Activated T-cell treated with anti-CD3 and anti-CD28 coated beads, Interleukin-2, amount 50 U/mL, for 24 hours (primary cell): ENCODE measurements at regions not wholly inside any gene's neighbourhood (a gene's known extent, or its start where the extent isn't known, plus 50 kb on each side); places are given as distances from the start of the nearest gene placed in this dataset.

Source experiments
- DNase-seq: peaks from one replicate; pipeline ENCODE4 v3.0.0-alpha.2; 2020
- H3K27ac Mint-ChIP-seq: 2 replicates; pipeline ENCODE4 v1.8.0; 2020; ENCODE audit warnings: mild to moderate bottlenecking, mixed read lengths
- H3K27me3 Mint-ChIP-seq: 2 replicates; pipeline ENCODE4 v1.8.0; 2020; ENCODE audit warnings: mixed read lengths
- H3K36me3 Mint-ChIP-seq: 2 replicates; pipeline ENCODE4 v1.8.0; 2020; ENCODE audit warnings: low read depth, mixed read lengths
- H3K4me1 Mint-ChIP-seq: 2 replicates; pipeline ENCODE4 v1.8.0; 2020; ENCODE audit warnings: low read depth, mixed read lengths
- H3K4me3 Mint-ChIP-seq: 2 replicates; pipeline ENCODE4 v1.8.0; 2020; ENCODE audit warnings: mild to moderate bottlenecking, moderate library complexity, mixed read lengths
- H3K9me3 Mint-ChIP-seq: 2 replicates; pipeline ENCODE4 v1.8.0; 2020; ENCODE audit warnings: mixed read lengths

GRCh38 chr2:156383798-156384197 is 51.3 kb upstream of the NR4A2 start:
- no peaks in the 10 kb centered on the region for H3K27me3 Mint-ChIP-seq
- H3K4me3 Mint-ChIP-seq: no peak overlapping the region
- DNase-seq: no peak
- no peak overlapping the region for H3K27ac Mint-ChIP-seq
- peaks cover 51% of the 10 kb centered on the region for H3K4me1 Mint-ChIP-seq
- H3K9me3 Mint-ChIP-seq: no peaks in the 10 kb centered on the region
- no peaks in the 10 kb centered on the region for H3K36me3 Mint-ChIP-seq

DNA sequence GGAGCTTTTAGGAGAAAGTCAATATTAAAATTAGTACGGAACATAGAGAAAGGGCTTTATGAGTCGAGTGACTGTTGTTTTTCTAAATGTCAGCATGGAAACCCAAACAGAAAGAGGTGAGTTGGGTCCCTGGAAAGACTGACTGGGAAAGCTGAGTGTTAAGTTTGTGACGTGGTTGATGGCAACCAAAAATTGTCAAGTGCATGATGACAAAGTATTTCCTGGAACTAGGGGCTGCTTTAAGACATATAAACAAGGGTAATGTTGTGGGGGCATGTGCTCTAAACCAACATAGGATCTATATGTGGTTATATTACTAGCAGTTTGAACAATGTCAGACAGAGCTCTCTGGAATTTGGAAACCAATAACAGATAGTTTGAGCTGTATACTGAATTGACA is 50.9 kb upstream of the GPD2 start:
- Mint-ChIP-seq H3K4me1 (peaks cover 39% of the 10 kb centered on the region), H3K27ac (peak overlapping the region; percentile 89), H3K9me3 (no peaks in the 10 kb centered on the region), H3K27me3 (no peaks in the 10 kb centered on the region), H3K4me3 (peak overlapping the region; percentile 30), H3K36me3 (no peaks in the 10 kb centered on the region)
- no peak for DNase-seq
